NCI-H2227 (cell line): ENCODE measurements at regions not wholly inside any gene's neighbourhood (a gene's known extent, or its start where the extent isn't known, plus 50 kb on each side); places are given as distances from the start of the nearest gene placed in this dataset.

ENCODE experiments used
- DNase-seq: peaks from one replicate; lab custom pipeline; 2025; ENCODE audit not compliant: unreplicated experiment; lab: John Stamatoyannopoulos, UW

GRCh38 chr16:72240466-72240865 is 68.5 kb upstream of the PMFBP1 start:
- DNase-seq, result no peak

GRCh38 chr16:72236866-72237265 is 64.9 kb upstream of the PMFBP1 start:
- no peak for DNase-seq

GRCh38 chr16:72234387-72234786 is 62.4 kb upstream of the PMFBP1 start:
- DNase-seq, result no peak

GRCh38 chr16:72228014-72228413 is 56.1 kb upstream of the PMFBP1 start:
- no peak for DNase-seq

- DNase-seq, result no peak
Measured at GRCh38 chr16:72226136-72226535, 54.2 kb upstream of the PMFBP1 start.

- no peak for DNase-seq
Measured at GRCh38 chr16:72224260-72224768, 52.4 kb upstream of the PMFBP1 start.

GRCh38 chr16:72222503-72222902 is 50.5 kb upstream of the PMFBP1 start:
- DNase-seq, result no peak
